AG04450 (cell line): ENCODE measurements at regions not wholly inside any gene's neighbourhood (a gene's known extent, or its start where the extent isn't known, plus 50 kb on each side); places are given as distances from the start of the nearest gene placed in this dataset.

Experiments
- CTCF ChIA-PET: fragments of 300-600, 350-600 bp; formaldehyde crosslinking; extraction: SDS; loops from one replicate; lab custom pipeline; 2022; ENCODE audit warnings: antibody characterized with exemption, inconsistent platforms; lab: Charles Lee
- POLR2A ChIA-PET: fragments of 350-600 bp; formaldehyde crosslinking; extraction: SDS; loops from one replicate; lab custom pipeline; 2021; ENCODE audit warnings: antibody characterized with exemption, inconsistent platforms; lab: Yijun Ruan, JAX
- DNase-seq: peaks from one replicate; pipeline ENCODE4 v3.0.0-alpha.2; 2011; ENCODE audit warnings: low read depth, low spot score
- H3K27ac ChIP-seq: one replicate; pipeline ENCODE4 v1.5.1; 2012; ENCODE audit warnings: low read depth, low read length, control low read depth
- H3K27me3 ChIP-seq: one replicate; pipeline ENCODE4 v1.6.0; 2012; ENCODE audit warnings: low read length; ENCODE audit not compliant: control insufficient read depth, insufficient read depth
- H3K4me3 ChIP-seq: 2 replicates; pipeline ENCODE4 v1.5.1; 2011; ENCODE audit warnings: mild to moderate bottlenecking, low read depth, low read length, control low read depth
- H3K9me3 ChIP-seq: 2 replicates; pipeline ENCODE4 v1.5.1; 2012; ENCODE audit warnings: low read length; ENCODE audit not compliant: control insufficient read depth, insufficient read depth
- TF ChIP-seq, protein P1 (sequence below): IDR thresholded peaks from 2 replicates; pipeline ENCODE4 v1.5.1; 2011; ENCODE audit warnings: low read depth, low read length, control low read depth, inconsistent platforms

DNA sequence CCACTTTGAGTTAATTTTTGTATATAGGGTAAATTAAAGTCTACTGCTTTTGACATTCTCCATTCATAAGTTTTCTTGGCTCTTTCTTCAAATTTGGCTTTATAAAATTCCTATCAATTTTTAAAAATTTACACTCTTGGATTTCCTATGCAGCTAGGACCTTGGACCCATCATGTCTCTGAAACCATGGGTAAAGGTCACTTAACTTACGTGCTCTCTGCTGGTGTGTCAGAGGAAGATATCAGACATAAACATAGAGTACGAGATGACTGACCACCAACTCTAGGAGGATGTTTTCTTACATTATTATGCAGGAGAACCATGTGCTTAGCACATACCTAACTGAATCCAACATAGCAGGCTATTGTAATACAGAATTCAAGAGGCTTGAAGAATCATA lies 62.5 kb upstream of the C1GALT1C1 start:
- TF ChIP-seq, protein P1, sequence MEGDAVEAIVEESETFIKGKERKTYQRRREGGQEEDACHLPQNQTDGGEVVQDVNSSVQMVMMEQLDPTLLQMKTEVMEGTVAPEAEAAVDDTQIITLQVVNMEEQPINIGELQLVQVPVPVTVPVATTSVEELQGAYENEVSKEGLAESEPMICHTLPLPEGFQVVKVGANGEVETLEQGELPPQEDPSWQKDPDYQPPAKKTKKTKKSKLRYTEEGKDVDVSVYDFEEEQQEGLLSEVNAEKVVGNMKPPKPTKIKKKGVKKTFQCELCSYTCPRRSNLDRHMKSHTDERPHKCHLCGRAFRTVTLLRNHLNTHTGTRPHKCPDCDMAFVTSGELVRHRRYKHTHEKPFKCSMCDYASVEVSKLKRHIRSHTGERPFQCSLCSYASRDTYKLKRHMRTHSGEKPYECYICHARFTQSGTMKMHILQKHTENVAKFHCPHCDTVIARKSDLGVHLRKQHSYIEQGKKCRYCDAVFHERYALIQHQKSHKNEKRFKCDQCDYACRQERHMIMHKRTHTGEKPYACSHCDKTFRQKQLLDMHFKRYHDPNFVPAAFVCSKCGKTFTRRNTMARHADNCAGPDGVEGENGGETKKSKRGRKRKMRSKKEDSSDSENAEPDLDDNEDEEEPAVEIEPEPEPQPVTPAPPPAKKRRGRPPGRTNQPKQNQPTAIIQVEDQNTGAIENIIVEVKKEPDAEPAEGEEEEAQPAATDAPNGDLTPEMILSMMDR, result no peak
- ChIA-PET CTCF (no interaction called here), POLR2A (no interaction called here)
- no peak for DNase-seq
- Histone ChIP-seq H3K27me3 (no peaks in the 10 kb centered on the region), H3K9me3 (no peaks in the 10 kb centered on the region), H3K4me3 (no peak overlapping the region), H3K27ac (no peak overlapping the region)

- Histone ChIP-seq H3K9me3 (no peaks in the 10 kb centered on the region), H3K27ac (no peak overlapping the region), H3K27me3 (no peaks in the 10 kb centered on the region), H3K4me3 (no peak overlapping the region)
- ChIA-PET POLR2A (no interaction called here), CTCF (no interaction called here)
- TF ChIP-seq, protein P1, result no peak
- DNase-seq, result no peak
Measured at GRCh38 chrX:120690941-120691340, 61.1 kb upstream of the C1GALT1C1 start.

DNA sequence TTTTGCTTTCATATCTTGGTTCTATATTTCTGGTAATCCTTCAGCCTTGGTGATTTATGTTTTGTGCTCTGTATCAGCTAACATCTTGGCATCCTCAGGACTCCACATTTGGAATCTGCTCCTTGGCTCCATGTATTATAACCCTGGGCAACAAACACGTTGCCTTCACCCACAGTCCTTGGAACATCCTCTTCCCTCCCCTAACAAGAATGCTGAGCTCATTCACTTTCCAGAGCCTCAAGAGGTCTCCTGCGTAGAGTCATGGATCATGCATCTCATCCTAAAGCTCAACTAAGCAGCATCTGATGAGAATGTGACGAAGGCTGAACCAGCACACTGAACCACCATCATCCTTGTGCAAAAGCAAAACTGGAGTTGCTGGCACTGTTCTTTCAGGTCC lies 60.5 kb upstream of the C1GALT1C1 start:
- TF ChIP-seq, protein P1, result no peak
- ChIA-PET POLR2A (no interaction called here), CTCF (no interaction called here)
- Histone ChIP-seq H3K9me3 (no peaks in the 10 kb centered on the region), H3K27me3 (no peaks in the 10 kb centered on the region), H3K4me3 (no peak overlapping the region), H3K27ac (no peak overlapping the region)
- DNase-seq, result no peak

GRCh38 chrX:120680090-120680489 lies 50.2 kb upstream of the C1GALT1C1 start:
- POLR2A ChIA-PET, result no interaction called here
- no peak for DNase-seq
- CTCF ChIA-PET, result no interaction called here
- Histone ChIP-seq H3K27ac (no peak overlapping the region), H3K4me3 (no peak overlapping the region), H3K27me3 (no peaks in the 10 kb centered on the region), H3K9me3 (no peaks in the 10 kb centered on the region)
- TF ChIP-seq, protein P1, result no peak
